Calu3 (cell line): ENCODE measurements at regions not wholly inside any gene's neighbourhood (a gene's known extent, or its start where the extent isn't known, plus 50 kb on each side); places are given as distances from the start of the nearest gene placed in this dataset.

Experiments
- BruUV-seq: library from RNA; stranded (reverse); fragments of 400-500 nt; replicated peaks from 2 replicates; lab custom pipeline; 2021; lab: Mats Ljungman, UMichigan
- CTCF ChIA-PET: fragments of 300-600 bp; sonication (Branson Sonifier 250); formaldehyde crosslinking; loops from one replicate; lab custom pipeline; 2022; ENCODE audit warnings: antibody characterized with exemption; lab: Charles Lee
- DNase-seq: peaks from one replicate; pipeline ENCODE4 v3.0.0; 2022
- H3K27ac Mint-ChIP-seq: one replicate; pipeline ENCODE4 v1.8.0; 2022; ENCODE audit warnings: mixed read lengths; ENCODE audit not compliant: unreplicated experiment
- H3K27me3 Mint-ChIP-seq: one replicate; pipeline ENCODE4 v1.8.0; 2022; ENCODE audit warnings: mixed read lengths; ENCODE audit not compliant: unreplicated experiment
- H3K36me3 Mint-ChIP-seq: one replicate; pipeline ENCODE4 v1.8.0; 2022; ENCODE audit warnings: mild to moderate bottlenecking, moderate library complexity, mixed read lengths; ENCODE audit not compliant: insufficient read depth, unreplicated experiment
- H3K4me1 Mint-ChIP-seq: one replicate; pipeline ENCODE4 v1.8.0; 2022; ENCODE audit warnings: mild to moderate bottlenecking, low read depth, mixed read lengths; ENCODE audit not compliant: unreplicated experiment
- H3K4me3 Mint-ChIP-seq: one replicate; pipeline ENCODE4 v1.8.0; 2022; ENCODE audit warnings: mild to moderate bottlenecking, low read depth, moderate library complexity, mixed read lengths; ENCODE audit not compliant: unreplicated experiment
- H3K9me3 Mint-ChIP-seq: one replicate; pipeline ENCODE4 v1.8.0; 2022; ENCODE audit warnings: low read depth, mixed read lengths; ENCODE audit not compliant: unreplicated experiment
- CTCF ChIP-seq: fragments of 200-600 bp; IDR thresholded peaks from one replicate; pipeline ENCODE4 v1.8.0; 2022; ENCODE audit warnings: antibody characterized with exemption; ENCODE audit not compliant: unreplicated experiment
- intact Hi-C: fragments of 100-400 bp; cut with micrococcal nuclease; formaldehyde crosslinking; loops from one replicate; pipeline ENCODE4 v1.10.0; 2022; ENCODE audit not compliant: unreplicated experiment

DNA sequence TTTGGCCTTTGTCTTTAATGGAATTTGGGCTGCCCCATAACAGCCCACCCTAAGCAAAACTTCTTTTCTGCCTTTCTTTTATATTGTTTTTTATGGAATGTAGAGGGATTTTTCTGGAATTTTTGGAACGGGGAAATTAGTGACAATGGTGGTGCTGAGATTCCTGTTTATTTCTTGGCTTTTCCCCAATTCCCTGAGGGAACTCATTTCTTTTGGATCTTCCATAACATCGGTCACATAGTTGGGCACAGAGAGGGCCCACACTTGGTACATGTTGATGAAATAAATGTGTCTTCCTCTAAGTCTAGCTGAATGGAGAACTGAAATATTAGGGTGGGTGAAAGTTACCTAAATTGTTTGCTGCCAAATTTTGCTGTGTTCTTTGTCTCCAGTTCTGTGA is 191.6 kb upstream of the TNP1 start:
- Mint-ChIP-seq H3K4me1 (peaks cover 14% of the 10 kb centered on the region), H3K36me3 (no peaks in the 10 kb centered on the region), H3K9me3 (peaks cover 3% of the 10 kb centered on the region), H3K27ac (no peak overlapping the region), H3K4me3 (no peak overlapping the region), H3K27me3 (no peaks in the 10 kb centered on the region)
- no peak for DNase-seq
- no TSS peak for BruUV-seq
- intact Hi-C loops: no loop called here
- no peak for TF ChIP-seq CTCF
- CTCF ChIA-PET: no interaction called here

DNA sequence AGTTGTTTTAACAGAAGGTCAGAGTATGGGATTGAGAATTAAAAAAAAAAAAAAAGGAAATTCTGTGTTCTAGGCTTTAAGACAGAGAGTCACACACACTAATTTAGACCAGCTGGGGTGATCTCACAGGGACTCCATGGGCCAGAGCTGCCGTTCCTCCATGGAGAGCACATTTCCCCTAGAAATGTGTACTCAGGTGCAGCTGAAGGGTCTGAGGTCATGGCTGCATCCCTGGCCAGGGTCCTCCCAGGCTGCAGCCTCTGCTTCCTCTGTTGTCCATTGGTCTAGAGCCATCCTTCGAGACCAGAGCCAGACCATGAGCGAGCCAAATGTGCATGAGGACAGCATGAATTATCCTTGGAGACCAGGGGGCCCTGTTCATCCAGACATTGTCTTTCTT is 190.1 kb upstream of the TNP1 start:
- intact Hi-C loops: no loop called here
- TF ChIP-seq CTCF: no peak
- BruUV-seq: no TSS peak
- Mint-ChIP-seq H3K4me3 (no peak overlapping the region), H3K27me3 (no peaks in the 10 kb centered on the region), H3K27ac (no peak overlapping the region), H3K4me1 (peaks cover 14% of the 10 kb centered on the region), H3K9me3 (peaks cover 3% of the 10 kb centered on the region), H3K36me3 (no peaks in the 10 kb centered on the region)
- DNase-seq: no peak
- CTCF ChIA-PET: interaction anchor here (0.7 kb wide), 1 partner anchor 84 kb away, joined by 5 read pairs; no protein-coding TSS in a partner anchor

- DNase-seq: no peak
- TF ChIP-seq CTCF: no peak
- BruUV-seq: no TSS peak
- CTCF ChIA-PET: no interaction called here
- H3K9me3 Mint-ChIP-seq: peaks cover 3% of the 10 kb centered on the region
- no peaks in the 10 kb centered on the region for H3K27me3 Mint-ChIP-seq
- H3K4me1 Mint-ChIP-seq: peaks cover 14% of the 10 kb centered on the region
- no peak overlapping the region for H3K27ac Mint-ChIP-seq
- intact Hi-C loops: no loop called here
- no peaks in the 10 kb centered on the region for H3K36me3 Mint-ChIP-seq
- no peak overlapping the region for H3K4me3 Mint-ChIP-seq
Observed at GRCh38 chr2:217049422-217049821, 189.6 kb upstream of the TNP1 start.

GRCh38 chr2:217048730-217049129 is 188.9 kb upstream of the TNP1 start:
- no peak for DNase-seq
- CTCF ChIA-PET: no interaction called here
- Mint-ChIP-seq H3K9me3 (peaks cover 3% of the 10 kb centered on the region), H3K4me1 (peaks cover 14% of the 10 kb centered on the region), H3K4me3 (no peak overlapping the region), H3K27me3 (no peaks in the 10 kb centered on the region), H3K27ac (no peak overlapping the region), H3K36me3 (no peaks in the 10 kb centered on the region)
- no peak for TF ChIP-seq CTCF
- BruUV-seq: no TSS peak
- intact Hi-C loops: no loop called here
